ENCODE measurements at regions not wholly inside any gene's neighbourhood (a gene's known extent, or its start where the extent isn't known, plus 50 kb on each side); places are given as distances from the start of the nearest gene placed in this dataset.
"Not testable (repeated sequence)": the region's sequence is repeated elsewhere in the genome, so short reads cannot be mapped to it uniquely, and the experiment has no call there.

GRCh38 chr17:13442361-13442760 is 159.4 kb downstream of the HS3ST3A1 start:
- DNase-seq: no peak

GRCh38 chr17:13441873-13442272 is 159.9 kb downstream of the HS3ST3A1 start:
- DNase-seq: no peak

- DNase-seq: no peak
These were observed 163.6 kb downstream of the HS3ST3A1 start for GRCh38 chr17:13437966-13438779.

GRCh38 chr17:13435230-13435629 is 166.5 kb downstream of the HS3ST3A1 start:
- no peak for DNase-seq

GRCh38 chr17:13429201-13429600 is 172.5 kb downstream of the HS3ST3A1 start:
- no peak for DNase-seq

- DNase-seq: no peak
These were observed 173.1 kb downstream of the HS3ST3A1 start for GRCh38 chr17:13428611-13429042.

GRCh38 chr17:13426991-13427390 is 174.7 kb downstream of the HS3ST3A1 start:
- DNase-seq: no peak

GRCh38 chr17:13425390-13425789 is 176.3 kb downstream of the HS3ST3A1 start:
- no peak for DNase-seq

GRCh38 chr17:13421581-13422130 is 180.1 kb downstream of the HS3ST3A1 start:
- DNase-seq: no peak

GRCh38 chr17:13420878-13421277 is 180.9 kb downstream of the HS3ST3A1 start:
- no peak for DNase-seq

GRCh38 chr17:13420418-13420826 is 181.3 kb downstream of the HS3ST3A1 start:
- no peak for DNase-seq

- DNase-seq: no peak
These were observed 182.1 kb downstream of the HS3ST3A1 start for GRCh38 chr17:13419676-13420075.

- no peak for DNase-seq
These were observed 182.8 kb downstream of the HS3ST3A1 start for GRCh38 chr17:13418891-13419290.

GRCh38 chr17:13417381-13417950 is 184.3 kb downstream of the HS3ST3A1 start:
- DNase-seq: no peak

- DNase-seq: no peak
These were observed 184.9 kb downstream of the HS3ST3A1 start for GRCh38 chr17:13416748-13417363.

GRCh38 chr17:13415871-13416416 is 185.8 kb downstream of the HS3ST3A1 start:
- DNase-seq: no peak

- not testable (repeated sequence) for DNase-seq
These were observed 186.5 kb downstream of the HS3ST3A1 start for GRCh38 chr17:13415200-13415599.

- DNase-seq: no peak
These were observed 188.7 kb downstream of the HS3ST3A1 start for GRCh38 chr17:13413001-13413400.

GRCh38 chr17:13410874-13411273 is 190.9 kb downstream of the HS3ST3A1 start:
- DNase-seq: no peak

GRCh38 chr17:13410214-13410613 is 191.5 kb downstream of the HS3ST3A1 start:
- DNase-seq: no peak

GRCh38 chr17:13409455-13409854 is 192.3 kb downstream of the HS3ST3A1 start:
- DNase-seq: no peak

- no peak for DNase-seq
These were observed 194.3 kb downstream of the HS3ST3A1 start for GRCh38 chr17:13407381-13407780.

GRCh38 chr17:13405807-13406206 is 195.9 kb downstream of the HS3ST3A1 start:
- DNase-seq: no peak

Measured in GDM1 (cell line).